ENCODE measurements at regions not wholly inside any gene's neighbourhood (a gene's known extent, or its start where the extent isn't known, plus 50 kb on each side); places are given as distances from the start of the nearest gene placed in this dataset.

GRCh38 chr20:52270696-52271095, 79.1 kb upstream of the ZFP64 start:
- Histone ChIP-seq H3K27ac (ENCODE audit: low read length) (no peak overlapping the region), H3K27me3 (ENCODE audit: control insufficient read depth in 1 of 2, insufficient read depth in 2 of 2, low read length in 2 of 2) (no peaks in the 10 kb centered on the region), H3K9me3 (ENCODE audit: control insufficient read depth in 2 of 2, low read length in 2 of 2) (no peaks in the 10 kb centered on the region), H3K4me3 (ENCODE audit: low read length in 2 of 2) (no peak overlapping the region), H3K4me1 (ENCODE audit: control insufficient read depth, insufficient read depth, low read length) (no peaks in the 10 kb centered on the region), H3K9ac (ENCODE audit: low read length in 2 of 2) (no peak overlapping the region), H3K36me3 (ENCODE audit: control insufficient read depth in 2 of 2, insufficient read depth in 2 of 2, low read length in 2 of 2) (no peaks in the 10 kb centered on the region)

DNA sequence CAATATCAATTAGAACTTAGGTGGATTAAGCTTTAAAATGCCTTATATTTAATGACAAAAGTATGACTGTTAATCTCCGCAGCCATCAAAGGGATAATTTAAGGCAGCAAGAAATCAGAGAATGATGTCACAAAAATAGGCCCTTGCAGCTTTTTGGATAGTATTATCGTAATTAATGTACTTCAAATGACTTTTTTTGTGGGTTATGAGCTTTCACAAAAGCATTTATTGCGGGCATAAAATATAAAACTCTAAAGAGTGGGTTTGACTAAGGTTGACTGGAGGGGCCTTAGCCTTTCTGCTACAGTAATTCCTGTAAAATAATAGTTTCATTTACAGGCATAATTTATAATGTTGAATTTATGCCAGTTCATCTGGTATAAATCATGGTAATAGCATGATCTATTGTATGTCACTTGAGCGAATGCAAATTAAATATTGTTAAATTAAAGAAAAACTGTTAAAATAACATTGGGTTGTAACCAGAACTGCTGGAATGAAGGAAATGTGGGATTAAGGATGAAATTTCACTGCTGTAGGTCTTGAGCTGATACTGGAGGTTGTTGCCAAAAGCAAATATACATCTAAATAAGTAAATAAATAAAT, 78.5 kb upstream of the ZFP64 start:
- no peaks in the 10 kb centered on the region for H3K4me1 ChIP-seq (ENCODE audit: control insufficient read depth, insufficient read depth, low read length)
- H3K9ac ChIP-seq (ENCODE audit: low read length in 2 of 2) = no peak overlapping the region
- H3K9me3 ChIP-seq (ENCODE audit: control insufficient read depth in 2 of 2, low read length in 2 of 2) = no peaks in the 10 kb centered on the region
- no peak overlapping the region for H3K4me3 ChIP-seq (ENCODE audit: low read length in 2 of 2)
- H3K36me3 ChIP-seq (ENCODE audit: control insufficient read depth in 2 of 2, insufficient read depth in 2 of 2, low read length in 2 of 2) = no peaks in the 10 kb centered on the region
- H3K27ac ChIP-seq (ENCODE audit: low read length) = no peak overlapping the region
- no peaks in the 10 kb centered on the region for H3K27me3 ChIP-seq (ENCODE audit: control insufficient read depth in 1 of 2, insufficient read depth in 2 of 2, low read length in 2 of 2)

DNA sequence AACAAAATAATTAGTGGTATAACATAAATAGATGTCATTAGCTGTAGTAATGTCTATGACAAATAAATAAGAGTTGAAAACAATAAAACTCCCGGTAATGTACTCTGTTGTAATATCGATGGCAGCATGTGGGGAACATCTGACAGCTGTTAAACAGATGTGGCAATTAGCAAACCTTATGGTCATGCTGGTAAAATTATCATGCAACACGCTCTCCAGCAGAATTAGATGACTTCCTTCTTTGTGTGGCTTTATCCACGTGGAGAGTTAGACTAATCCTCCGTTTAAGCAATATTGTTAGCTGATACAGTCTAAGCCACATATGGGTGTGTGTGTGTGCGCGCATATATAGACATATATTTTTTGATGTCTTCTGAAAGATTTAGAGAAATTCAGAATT, 77.7 kb upstream of the ZFP64 start:
- no peak overlapping the region for H3K4me3 ChIP-seq (ENCODE audit: low read length in 2 of 2)
- no peaks in the 10 kb centered on the region for H3K27me3 ChIP-seq (ENCODE audit: control insufficient read depth in 1 of 2, insufficient read depth in 2 of 2, low read length in 2 of 2)
- no peaks in the 10 kb centered on the region for H3K36me3 ChIP-seq (ENCODE audit: control insufficient read depth in 2 of 2, insufficient read depth in 2 of 2, low read length in 2 of 2)
- no peak overlapping the region for H3K27ac ChIP-seq (ENCODE audit: low read length)
- no peaks in the 10 kb centered on the region for H3K9me3 ChIP-seq (ENCODE audit: control insufficient read depth in 2 of 2, low read length in 2 of 2)
- no peak overlapping the region for H3K9ac ChIP-seq (ENCODE audit: low read length in 2 of 2)
- no peaks in the 10 kb centered on the region for H3K4me1 ChIP-seq (ENCODE audit: control insufficient read depth, insufficient read depth, low read length)

- no peaks in the 10 kb centered on the region for H3K36me3 ChIP-seq (ENCODE audit: control insufficient read depth in 2 of 2, insufficient read depth in 2 of 2, low read length in 2 of 2)
- H3K27ac ChIP-seq (ENCODE audit: low read length) = no peak overlapping the region
- H3K4me3 ChIP-seq (ENCODE audit: low read length in 2 of 2) = no peak overlapping the region
- H3K4me1 ChIP-seq (ENCODE audit: control insufficient read depth, insufficient read depth, low read length) = no peaks in the 10 kb centered on the region
- no peaks in the 10 kb centered on the region for H3K27me3 ChIP-seq (ENCODE audit: control insufficient read depth in 1 of 2, insufficient read depth in 2 of 2, low read length in 2 of 2)
- no peaks in the 10 kb centered on the region for H3K9me3 ChIP-seq (ENCODE audit: control insufficient read depth in 2 of 2, low read length in 2 of 2)
- H3K9ac ChIP-seq (ENCODE audit: low read length in 2 of 2) = no peak overlapping the region
These were observed 76.7 kb upstream of the ZFP64 start for GRCh38 chr20:52268184-52268749.

GRCh38 chr20:52267418-52267817, 75.8 kb upstream of the ZFP64 start:
- Histone ChIP-seq H3K9me3 (ENCODE audit: control insufficient read depth in 2 of 2, low read length in 2 of 2) (no peaks in the 10 kb centered on the region), H3K4me3 (ENCODE audit: low read length in 2 of 2) (no peak overlapping the region), H3K4me1 (ENCODE audit: control insufficient read depth, insufficient read depth, low read length) (no peaks in the 10 kb centered on the region), H3K27me3 (ENCODE audit: control insufficient read depth in 1 of 2, insufficient read depth in 2 of 2, low read length in 2 of 2) (no peaks in the 10 kb centered on the region), H3K9ac (ENCODE audit: low read length in 2 of 2) (no peak overlapping the region), H3K36me3 (ENCODE audit: control insufficient read depth in 2 of 2, insufficient read depth in 2 of 2, low read length in 2 of 2) (no peaks in the 10 kb centered on the region), H3K27ac (ENCODE audit: low read length) (no peak overlapping the region)

- Histone ChIP-seq H3K4me1 (ENCODE audit: control insufficient read depth, insufficient read depth, low read length) (no peaks in the 10 kb centered on the region), H3K9ac (ENCODE audit: low read length in 2 of 2) (no peak overlapping the region), H3K36me3 (ENCODE audit: control insufficient read depth in 2 of 2, insufficient read depth in 2 of 2, low read length in 2 of 2) (no peaks in the 10 kb centered on the region)
These were observed 72.2 kb upstream of the ZFP64 start for GRCh38 chr20:52263757-52264156.

GRCh38 chr20:52261792-52262191, 70.2 kb upstream of the ZFP64 start:
- Histone ChIP-seq H3K27me3 (ENCODE audit: control insufficient read depth in 1 of 2, insufficient read depth in 2 of 2, low read length in 2 of 2) (no peaks in the 10 kb centered on the region), H3K9ac (ENCODE audit: low read length in 2 of 2) (no peak overlapping the region), H3K4me1 (ENCODE audit: control insufficient read depth, insufficient read depth, low read length) (no peaks in the 10 kb centered on the region), H3K36me3 (ENCODE audit: control insufficient read depth in 2 of 2, insufficient read depth in 2 of 2, low read length in 2 of 2) (no peaks in the 10 kb centered on the region), H3K4me3 (ENCODE audit: low read length in 2 of 2) (no peak overlapping the region), H3K27ac (ENCODE audit: low read length) (no peak overlapping the region), H3K9me3 (ENCODE audit: control insufficient read depth in 2 of 2, low read length in 2 of 2) (no peaks in the 10 kb centered on the region)

More at GRCh38 chr20:52263757-52264156, 72.2 kb upstream of the ZFP64 start:
- Histone ChIP-seq H3K27ac (ENCODE audit: low read length) (no peak overlapping the region), H3K9me3 (ENCODE audit: control insufficient read depth in 2 of 2, low read length in 2 of 2) (no peaks in the 10 kb centered on the region), H3K27me3 (ENCODE audit: control insufficient read depth in 1 of 2, insufficient read depth in 2 of 2, low read length in 2 of 2) (no peaks in the 10 kb centered on the region), H3K4me3 (ENCODE audit: low read length in 2 of 2) (no peak overlapping the region)

DNA sequence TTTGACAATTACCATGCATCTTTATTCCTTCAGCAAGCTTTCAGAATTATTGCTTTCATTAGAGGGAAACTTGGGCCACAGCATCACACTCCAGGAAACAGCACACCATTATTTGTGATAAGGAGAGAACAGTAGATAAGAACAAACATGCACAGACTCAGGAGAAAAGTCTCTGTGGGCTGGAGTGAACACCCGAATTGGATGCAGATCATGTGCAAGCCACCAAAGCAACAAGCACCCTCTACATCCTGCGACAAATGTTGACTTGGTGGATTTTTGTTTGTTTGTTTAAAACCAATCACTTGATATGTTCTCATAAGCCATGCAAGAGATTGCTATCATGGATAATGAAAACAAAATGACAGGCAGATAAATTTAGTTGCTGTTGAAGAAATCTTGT, 67.7 kb upstream of the ZFP64 start:
- Histone ChIP-seq H3K4me3 (ENCODE audit: low read length in 2 of 2) (no peak overlapping the region), H3K27ac (ENCODE audit: low read length) (no peak overlapping the region), H3K36me3 (ENCODE audit: control insufficient read depth in 2 of 2, insufficient read depth in 2 of 2, low read length in 2 of 2) (no peaks in the 10 kb centered on the region), H3K9me3 (ENCODE audit: control insufficient read depth in 2 of 2, low read length in 2 of 2) (no peaks in the 10 kb centered on the region), H3K27me3 (ENCODE audit: control insufficient read depth in 1 of 2, insufficient read depth in 2 of 2, low read length in 2 of 2) (no peaks in the 10 kb centered on the region), H3K4me1 (ENCODE audit: control insufficient read depth, insufficient read depth, low read length) (no peaks in the 10 kb centered on the region), H3K9ac (ENCODE audit: low read length in 2 of 2) (no peak overlapping the region)

DNA sequence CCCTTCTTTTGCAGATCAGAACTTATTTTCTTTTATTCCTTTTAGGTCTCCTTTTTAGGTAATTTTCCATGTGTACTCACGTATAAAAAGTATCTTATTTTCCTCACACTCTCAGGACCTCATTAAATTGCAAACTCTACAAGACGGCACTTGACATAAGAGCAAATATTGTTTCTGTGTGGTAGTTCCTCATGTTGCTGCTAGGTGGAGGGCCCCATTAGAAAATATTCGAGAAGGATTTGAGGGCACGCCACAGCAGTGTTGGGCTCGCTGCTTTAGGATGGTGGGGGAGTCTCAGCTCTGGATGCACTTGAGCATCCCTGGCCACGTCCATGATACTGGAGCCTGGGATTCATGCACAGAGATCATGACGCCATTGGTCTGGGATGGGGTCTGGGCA, 64.9 kb upstream of the ZFP64 start:
- H3K36me3 ChIP-seq (ENCODE audit: control insufficient read depth in 2 of 2, insufficient read depth in 2 of 2, low read length in 2 of 2) = no peaks in the 10 kb centered on the region
- no peak overlapping the region for H3K4me3 ChIP-seq (ENCODE audit: low read length in 2 of 2)
- H3K27me3 ChIP-seq (ENCODE audit: control insufficient read depth in 1 of 2, insufficient read depth in 2 of 2, low read length in 2 of 2) = no peaks in the 10 kb centered on the region
- peaks cover 0 to 6% of the 10 kb centered on the region in 2 donors for H3K9me3 ChIP-seq (ENCODE audit: control insufficient read depth in 2 of 2, low read length in 2 of 2)
- no peak overlapping the region for H3K27ac ChIP-seq (ENCODE audit: low read length)
- no peak overlapping the region for H3K9ac ChIP-seq (ENCODE audit: low read length in 2 of 2)
- H3K4me1 ChIP-seq (ENCODE audit: control insufficient read depth, insufficient read depth, low read length) = no peaks in the 10 kb centered on the region

GRCh38 chr20:52252664-52253063, 61.1 kb upstream of the ZFP64 start:
- Histone ChIP-seq H3K9me3 (ENCODE audit: control insufficient read depth in 2 of 2, low read length in 2 of 2) (peaks cover 0 to 6% of the 10 kb centered on the region in 2 donors), H3K4me3 (ENCODE audit: low read length in 2 of 2) (no peak overlapping the region), H3K27ac (ENCODE audit: low read length) (no peak overlapping the region), H3K27me3 (ENCODE audit: control insufficient read depth in 1 of 2, insufficient read depth in 2 of 2, low read length in 2 of 2) (no peaks in the 10 kb centered on the region), H3K36me3 (ENCODE audit: control insufficient read depth in 2 of 2, insufficient read depth in 2 of 2, low read length in 2 of 2) (no peaks in the 10 kb centered on the region), H3K9ac (ENCODE audit: low read length in 2 of 2) (no peak overlapping the region), H3K4me1 (ENCODE audit: control insufficient read depth, insufficient read depth, low read length) (no peaks in the 10 kb centered on the region)

- no peaks in the 10 kb centered on the region for H3K36me3 ChIP-seq (ENCODE audit: control insufficient read depth in 2 of 2, insufficient read depth in 2 of 2, low read length in 2 of 2)
- H3K9me3 ChIP-seq (ENCODE audit: control insufficient read depth in 2 of 2, low read length in 2 of 2) = peaks cover 0 to 6% of the 10 kb centered on the region in 2 donors
- no peak overlapping the region for H3K27ac ChIP-seq (ENCODE audit: low read length)
- no peaks in the 10 kb centered on the region for H3K27me3 ChIP-seq (ENCODE audit: control insufficient read depth in 1 of 2, insufficient read depth in 2 of 2, low read length in 2 of 2)
- H3K4me3 ChIP-seq (ENCODE audit: low read length in 2 of 2) = no peak overlapping the region
- H3K4me1 ChIP-seq (ENCODE audit: control insufficient read depth, insufficient read depth, low read length) = no peaks in the 10 kb centered on the region
- H3K9ac ChIP-seq (ENCODE audit: low read length in 2 of 2) = no peak overlapping the region
These were observed 60.2 kb upstream of the ZFP64 start for GRCh38 chr20:52251827-52252226.

All from stomach smooth muscle (tissue), 2 donors.